ENCODE measurements at regions not wholly inside any gene's neighbourhood (a gene's known extent, or its start where the extent isn't known, plus 50 kb on each side); places are given as distances from the start of the nearest gene placed in this dataset.

GRCh38 chr9:79173932-79174331 lies 397.8 kb upstream of the TLE4 start:
- TF ChIP-seq, protein P1, sequence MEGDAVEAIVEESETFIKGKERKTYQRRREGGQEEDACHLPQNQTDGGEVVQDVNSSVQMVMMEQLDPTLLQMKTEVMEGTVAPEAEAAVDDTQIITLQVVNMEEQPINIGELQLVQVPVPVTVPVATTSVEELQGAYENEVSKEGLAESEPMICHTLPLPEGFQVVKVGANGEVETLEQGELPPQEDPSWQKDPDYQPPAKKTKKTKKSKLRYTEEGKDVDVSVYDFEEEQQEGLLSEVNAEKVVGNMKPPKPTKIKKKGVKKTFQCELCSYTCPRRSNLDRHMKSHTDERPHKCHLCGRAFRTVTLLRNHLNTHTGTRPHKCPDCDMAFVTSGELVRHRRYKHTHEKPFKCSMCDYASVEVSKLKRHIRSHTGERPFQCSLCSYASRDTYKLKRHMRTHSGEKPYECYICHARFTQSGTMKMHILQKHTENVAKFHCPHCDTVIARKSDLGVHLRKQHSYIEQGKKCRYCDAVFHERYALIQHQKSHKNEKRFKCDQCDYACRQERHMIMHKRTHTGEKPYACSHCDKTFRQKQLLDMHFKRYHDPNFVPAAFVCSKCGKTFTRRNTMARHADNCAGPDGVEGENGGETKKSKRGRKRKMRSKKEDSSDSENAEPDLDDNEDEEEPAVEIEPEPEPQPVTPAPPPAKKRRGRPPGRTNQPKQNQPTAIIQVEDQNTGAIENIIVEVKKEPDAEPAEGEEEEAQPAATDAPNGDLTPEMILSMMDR (conservative IDR thresholded peaks at IDR 0.05): no peak
- TF ChIP-seq ZFX (IDR thresholded peaks at IDR 0.05): no peak
